OCI-LY7 (cell line): ENCODE measurements at regions not wholly inside any gene's neighbourhood (a gene's known extent, or its start where the extent isn't known, plus 50 kb on each side); places are given as distances from the start of the nearest gene placed in this dataset.

Experiments
- CTCF ChIP-seq: fragments of 200-600 bp; sonication (generic); conservative IDR thresholded peaks from 2 replicates; pipeline ENCODE4 v1.5.1; 2014; ENCODE audit warnings: mild to moderate bottlenecking, antibody characterized with exemption, low read length, moderate library complexity, mixed read lengths
- EZH2phosphoT487 ChIP-seq: fragments of 200-600 bp; sonication (generic); IDR thresholded peaks from 2 replicates; pipeline ENCODE4 v1.6.1; 2018; ENCODE audit warnings: low read depth, borderline replicate concordance, mild to moderate bottlenecking, mixed run types, antibody characterized with exemption, low read length, moderate library complexity, mixed read lengths

GRCh38 chr14:97894552-97894951, 1097.4 kb downstream of the VRK1 start:
- TF ChIP-seq CTCF (no peak), EZH2phosphoT487 (no peak)
